K562 (cell line): ENCODE measurements at regions not wholly inside any gene's neighbourhood (a gene's known extent, or its start where the extent isn't known, plus 50 kb on each side); places are given as distances from the start of the nearest gene placed in this dataset.

ENCODE experiments used
- ATAC-seq: fragments of 200-7000 bp; cut with Tn5 transposase; 3 replicates; pipeline ENCODE4 v1.9.1; 2020; ENCODE audit warnings: moderate library complexity
- BruUV-seq: library from RNA; stranded (reverse); fragments of 400-500 nt; replicated peaks from 2 replicates; lab custom pipeline; 2021; lab: Mats Ljungman, UMichigan
- CTCF ChIA-PET: fragments of 300-600 bp; formaldehyde crosslinking; extraction: SDS; loops from one replicate; lab custom pipeline; 2021; ENCODE audit warnings: low intra/inter-chr PET ratio; lab: Yijun Ruan, JAX
- POLR2A ChIA-PET: fragments of 300-600, 350-650 bp; sonication (Branson Sonifier 250); formaldehyde crosslinking; extraction: SDS; loops from one replicate; lab custom pipeline; 2021; ENCODE audit warnings: antibody characterized with exemption, inconsistent platforms; lab: Yijun Ruan, JAX
- DNase-seq, 4 experiments: peaks; one replicate each; pipeline versions ENCODE4 v3.0.0 to v3.0.0-alpha.2; 2011 to 2018; ENCODE audit warnings: low spot score in 3 of 4, mixed read lengths in 3 of 4; ENCODE audit errors: extremely low read depth in 1 of 4
- FAIRE-seq: peaks from 2 replicates; lab custom pipeline; 2011; peaks lifted over from hg19 to GRCh38; lab: Jason Lieb, UNC
- H2AFZ ChIP-seq: 2 replicates; pipeline ENCODE4 v1.6.0; 2011; ENCODE audit warnings: low read depth, low read length, control low read depth, inconsistent platforms
- H3K27ac ChIP-seq: fragments of 200-600 bp; 3 replicates; pipeline ENCODE4 v1.8.0; 2011; ENCODE audit warnings: low read depth, mild to moderate bottlenecking, control low read depth, inconsistent platforms, low read length, moderate library complexity, mixed read lengths; ENCODE audit errors: extremely low read depth
- H3K27me3 ChIP-seq, 2 experiments: fragments of 300-600 bp in 1 of 2; 2 replicates in 1 of 2; 3 replicates in 1 of 2; pipeline versions ENCODE4 v1.6.0 to v1.8.0; 2011; ENCODE audit warnings: inconsistent platforms in 2 of 2, low read length in 2 of 2, mild to moderate bottlenecking in 1 of 2, mixed read lengths in 1 of 2, moderate library complexity in 1 of 2; ENCODE audit not compliant: control insufficient read depth in 2 of 2, insufficient read depth in 2 of 2
- H3K36me3 ChIP-seq: fragments of 300-600 bp; 3 replicates; pipeline ENCODE4 v1.8.0; 2011; ENCODE audit warnings: mild to moderate bottlenecking, low read length, inconsistent platforms; ENCODE audit not compliant: control insufficient read depth, insufficient read depth
- H3K4me1 ChIP-seq, 2 experiments: fragments of 200-600 bp in 1 of 2; replicated peaks in 1 of 2; 2 replicates in 1 of 2; 3 replicates in 1 of 2; pipeline versions ENCODE4 v1.5.1 to v1.8.0; 2011; ENCODE audit warnings: inconsistent platforms in 2 of 2, low read length in 2 of 2, mild to moderate bottlenecking in 1 of 2, mixed read lengths in 1 of 2, moderate library complexity in 1 of 2; ENCODE audit not compliant: control insufficient read depth in 2 of 2, insufficient read depth in 2 of 2
- H3K4me2 ChIP-seq: 2 replicates; pipeline ENCODE4 v1.6.1; 2011; ENCODE audit warnings: low read length, control low read depth, inconsistent platforms, mixed read lengths; ENCODE audit not compliant: insufficient read depth
- H3K4me3 ChIP-seq: fragments of 200-600 bp; sonication (generic), shearing (Covaris generic); 2 replicates; pipeline ENCODE4 v1.5.1; 2016; ENCODE audit warnings: control low read depth, inconsistent platforms
- H3K79me2 ChIP-seq: fragments of 200-600 bp; 3 replicates; pipeline ENCODE4 v1.8.0; 2011; ENCODE audit warnings: low read length, inconsistent platforms; ENCODE audit not compliant: control insufficient read depth, insufficient read depth
- H3K9ac ChIP-seq, 2 experiments: 2 replicates each; pipeline versions ENCODE4 v1.6.0 to v1.6.1; 2011; ENCODE audit warnings: low read depth in 2 of 2, low read length in 2 of 2, control low read depth in 1 of 2, inconsistent platforms in 1 of 2, mild to moderate bottlenecking in 1 of 2, mixed read lengths in 1 of 2; ENCODE audit not compliant: insufficient read depth in 1 of 2
- H3K9me1 ChIP-seq: one replicate; pipeline ENCODE4 v1.6.0; 2011; ENCODE audit warnings: inconsistent platforms, mild to moderate bottlenecking, low read length, moderate library complexity; ENCODE audit not compliant: control insufficient read depth, insufficient read depth
- H3K9me3 ChIP-seq: replicated peaks from 2 replicates; pipeline ENCODE4 v1.5.1; 2011; ENCODE audit warnings: low read depth, low read length, inconsistent platforms; ENCODE audit not compliant: control insufficient read depth, insufficient read depth
- H4K20me1 ChIP-seq: replicated peaks from 2 replicates; pipeline ENCODE4 v1.6.1; 2011; ENCODE audit warnings: low read length, inconsistent platforms, mixed read lengths; ENCODE audit not compliant: control insufficient read depth, insufficient read depth
- ELF2 ChIP-seq: fragments of 250-450 bp; sonication (Bioruptor Pico); IDR thresholded peaks from 2 replicates; pipeline ENCODE4 v1.5.0; 2021; ENCODE audit warnings: mild to moderate bottlenecking
- ELF4 ChIP-seq: fragments of 450-650 bp; formaldehyde crosslinking; IDR thresholded peaks from 2 replicates; pipeline ENCODE4 v1.4.0; 2022; ENCODE audit warnings: missing genetic modification characterization
- KLF16 ChIP-seq: IDR thresholded peaks from 2 replicates; pipeline ENCODE4 v1.6.1; 2016; ENCODE audit warnings: antibody characterized with exemption
- MAFK ChIP-seq: IDR thresholded peaks from 2 replicates; pipeline ENCODE4 v1.6.1; 2011; ENCODE audit warnings: low read length, improper control_type of control experiment
- TOE1 ChIP-seq, 2 experiments: fragments of 450-650 bp in 1 of 2; sonication (generic) in 1 of 2; formaldehyde crosslinking in 1 of 2; IDR thresholded peaks; 2 replicates each; pipeline versions ENCODE4 v1.7.1 to v1.8.0; 2016 to 2022; ENCODE audit warnings: borderline replicate concordance in 2 of 2, mild to moderate bottlenecking in 2 of 2, antibody characterized with exemption in 1 of 2, inconsistent platforms in 1 of 2, low read depth in 1 of 2, missing genetic modification reagents in 1 of 2, moderate library complexity in 1 of 2
- ZNF134 ChIP-seq: fragments of 250-450 bp; sonication (Bioruptor Pico); conservative IDR thresholded peaks from 2 replicates; pipeline ENCODE4 v1.4.0; 2020
- ZNF175 ChIP-seq: fragments of 200-800 bp; sonication (Bioruptor generic); IDR thresholded peaks from 2 replicates; pipeline ENCODE4 v1.6.1; 2016; ENCODE audit warnings: low read depth, mild to moderate bottlenecking, missing genetic modification characterization, missing compliant biosample characterization
- in situ Hi-C: fragments of 300-500 bp; cut with MboI; formaldehyde crosslinking; loops from 4 replicates; pipeline ENCODE4 v1.15.0; 2018; ENCODE audit warnings: inconsistent platforms, mixed read lengths
- intact Hi-C: fragments of 100-400 bp; cut with micrococcal nuclease; formaldehyde crosslinking; loops from 2 replicates; pipeline ENCODE4 v1.14.2; 2022
- TF ChIP-seq, protein P1 (sequence below): fragments of 450-650 bp; IDR thresholded peaks from 2 replicates; pipeline ENCODE4 v1.6.1; 2016
- TF ChIP-seq, protein P2 (sequence below): fragments of 450-650 bp; IDR thresholded peaks from 2 replicates; pipeline ENCODE4 v1.6.1; 2016; ENCODE audit warnings: mild to moderate bottlenecking, moderate library complexity

DNA sequence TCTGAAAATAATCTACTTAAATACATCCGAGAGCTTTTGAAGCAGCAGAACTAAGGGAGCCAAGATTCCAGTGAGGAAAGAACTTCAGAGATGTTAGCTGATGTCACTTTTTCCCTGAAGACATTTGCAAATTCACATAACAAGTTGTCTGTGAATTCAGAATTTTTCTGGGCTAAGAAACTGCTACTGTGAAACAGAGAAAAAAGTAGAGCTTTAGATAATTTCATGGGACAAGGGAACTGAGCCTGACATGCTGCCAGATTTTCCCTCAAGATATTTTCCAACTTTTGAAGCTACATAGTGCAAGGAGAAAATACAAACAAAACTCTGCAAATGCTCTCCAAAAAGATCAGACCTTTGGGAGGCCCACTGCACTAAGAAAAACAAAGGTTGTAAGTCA lies 484.2 kb downstream of the ANKRD7 start (continued):
- TF ChIP-seq, protein P1, sequence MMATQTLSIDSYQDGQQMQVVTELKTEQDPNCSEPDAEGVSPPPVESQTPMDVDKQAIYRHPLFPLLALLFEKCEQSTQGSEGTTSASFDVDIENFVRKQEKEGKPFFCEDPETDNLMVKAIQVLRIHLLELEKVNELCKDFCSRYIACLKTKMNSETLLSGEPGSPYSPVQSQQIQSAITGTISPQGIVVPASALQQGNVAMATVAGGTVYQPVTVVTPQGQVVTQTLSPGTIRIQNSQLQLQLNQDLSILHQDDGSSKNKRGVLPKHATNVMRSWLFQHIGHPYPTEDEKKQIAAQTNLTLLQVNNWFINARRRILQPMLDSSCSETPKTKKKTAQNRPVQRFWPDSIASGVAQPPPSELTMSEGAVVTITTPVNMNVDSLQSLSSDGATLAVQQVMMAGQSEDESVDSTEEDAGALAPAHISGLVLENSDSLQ: no peak
- no peak for TF ChIP-seq ELF4 (CRISPR knock-in tag)
- TF ChIP-seq ZNF175 (CRISPR knock-in tag): no peak

DNA sequence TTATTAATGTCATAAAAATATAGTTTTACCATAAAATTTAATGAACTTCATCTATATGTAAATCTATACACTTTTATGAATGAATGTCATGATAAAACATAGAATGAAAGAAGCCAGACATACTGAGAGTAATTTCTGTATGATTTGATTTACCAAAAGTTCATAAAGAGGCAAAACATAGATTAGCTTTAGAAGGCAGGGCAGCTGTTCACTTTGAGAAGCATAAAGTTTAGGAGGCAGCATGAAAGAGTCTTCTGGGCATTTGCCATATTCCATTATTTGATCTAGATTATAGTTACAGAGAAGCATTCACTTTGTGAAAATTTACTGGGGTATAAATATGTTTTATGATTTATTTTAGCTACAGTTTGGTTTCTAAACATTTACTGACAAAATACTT lies 487.2 kb downstream of the ANKRD7 start:
- POLR2A ChIA-PET: no interaction called here
- in situ Hi-C loops: no loop called here
- FAIRE-seq (no peak), ATAC-seq (no peak), DNase-seq (no peak)
- no peaks in the 10 kb centered on the region for H3K9me1 ChIP-seq
- no peak overlapping the region for H3K9ac ChIP-seq
- no peaks in the 10 kb centered on the region for H3K36me3 ChIP-seq
- no peaks in the 10 kb centered on the region for H3K27me3 ChIP-seq
- intact Hi-C loops: no loop called here
- CTCF ChIA-PET: no interaction called here
- no peaks in the 10 kb centered on the region for H3K79me2 ChIP-seq
- H3K27ac ChIP-seq: no peak overlapping the region
- 0 out of 2 replicates have a peak, but pooled peaks cover 2% of the 10 kb centered on the region for H3K9me3 ChIP-seq
- H4K20me1 ChIP-seq: no peaks in the 10 kb centered on the region
- H2AFZ ChIP-seq: no peak overlapping the region
- H3K4me3 ChIP-seq: no peak overlapping the region
- no TSS peak for BruUV-seq
- H3K4me1 ChIP-seq: no peaks in the 10 kb centered on the region
- no peak overlapping the region for H3K4me2 ChIP-seq
- no peak for TF ChIP-seq ELF2 (CRISPR knock-in tag)
- TF ChIP-seq MAFK: no peak
- no peak for TF ChIP-seq TOE1 (IDR thresholded peaks at IDR 0.05; ENCODE audit: borderline replicate concordance)
- TF ChIP-seq TOE1 (CRISPR knock-in tag; IDR thresholded peaks at IDR 0.05; ENCODE audit: borderline replicate concordance, low read depth): no peak
- TF ChIP-seq KLF16: no peak
- TF ChIP-seq ZNF134 (CRISPR knock-in tag): no peak
- TF ChIP-seq, protein P2, sequence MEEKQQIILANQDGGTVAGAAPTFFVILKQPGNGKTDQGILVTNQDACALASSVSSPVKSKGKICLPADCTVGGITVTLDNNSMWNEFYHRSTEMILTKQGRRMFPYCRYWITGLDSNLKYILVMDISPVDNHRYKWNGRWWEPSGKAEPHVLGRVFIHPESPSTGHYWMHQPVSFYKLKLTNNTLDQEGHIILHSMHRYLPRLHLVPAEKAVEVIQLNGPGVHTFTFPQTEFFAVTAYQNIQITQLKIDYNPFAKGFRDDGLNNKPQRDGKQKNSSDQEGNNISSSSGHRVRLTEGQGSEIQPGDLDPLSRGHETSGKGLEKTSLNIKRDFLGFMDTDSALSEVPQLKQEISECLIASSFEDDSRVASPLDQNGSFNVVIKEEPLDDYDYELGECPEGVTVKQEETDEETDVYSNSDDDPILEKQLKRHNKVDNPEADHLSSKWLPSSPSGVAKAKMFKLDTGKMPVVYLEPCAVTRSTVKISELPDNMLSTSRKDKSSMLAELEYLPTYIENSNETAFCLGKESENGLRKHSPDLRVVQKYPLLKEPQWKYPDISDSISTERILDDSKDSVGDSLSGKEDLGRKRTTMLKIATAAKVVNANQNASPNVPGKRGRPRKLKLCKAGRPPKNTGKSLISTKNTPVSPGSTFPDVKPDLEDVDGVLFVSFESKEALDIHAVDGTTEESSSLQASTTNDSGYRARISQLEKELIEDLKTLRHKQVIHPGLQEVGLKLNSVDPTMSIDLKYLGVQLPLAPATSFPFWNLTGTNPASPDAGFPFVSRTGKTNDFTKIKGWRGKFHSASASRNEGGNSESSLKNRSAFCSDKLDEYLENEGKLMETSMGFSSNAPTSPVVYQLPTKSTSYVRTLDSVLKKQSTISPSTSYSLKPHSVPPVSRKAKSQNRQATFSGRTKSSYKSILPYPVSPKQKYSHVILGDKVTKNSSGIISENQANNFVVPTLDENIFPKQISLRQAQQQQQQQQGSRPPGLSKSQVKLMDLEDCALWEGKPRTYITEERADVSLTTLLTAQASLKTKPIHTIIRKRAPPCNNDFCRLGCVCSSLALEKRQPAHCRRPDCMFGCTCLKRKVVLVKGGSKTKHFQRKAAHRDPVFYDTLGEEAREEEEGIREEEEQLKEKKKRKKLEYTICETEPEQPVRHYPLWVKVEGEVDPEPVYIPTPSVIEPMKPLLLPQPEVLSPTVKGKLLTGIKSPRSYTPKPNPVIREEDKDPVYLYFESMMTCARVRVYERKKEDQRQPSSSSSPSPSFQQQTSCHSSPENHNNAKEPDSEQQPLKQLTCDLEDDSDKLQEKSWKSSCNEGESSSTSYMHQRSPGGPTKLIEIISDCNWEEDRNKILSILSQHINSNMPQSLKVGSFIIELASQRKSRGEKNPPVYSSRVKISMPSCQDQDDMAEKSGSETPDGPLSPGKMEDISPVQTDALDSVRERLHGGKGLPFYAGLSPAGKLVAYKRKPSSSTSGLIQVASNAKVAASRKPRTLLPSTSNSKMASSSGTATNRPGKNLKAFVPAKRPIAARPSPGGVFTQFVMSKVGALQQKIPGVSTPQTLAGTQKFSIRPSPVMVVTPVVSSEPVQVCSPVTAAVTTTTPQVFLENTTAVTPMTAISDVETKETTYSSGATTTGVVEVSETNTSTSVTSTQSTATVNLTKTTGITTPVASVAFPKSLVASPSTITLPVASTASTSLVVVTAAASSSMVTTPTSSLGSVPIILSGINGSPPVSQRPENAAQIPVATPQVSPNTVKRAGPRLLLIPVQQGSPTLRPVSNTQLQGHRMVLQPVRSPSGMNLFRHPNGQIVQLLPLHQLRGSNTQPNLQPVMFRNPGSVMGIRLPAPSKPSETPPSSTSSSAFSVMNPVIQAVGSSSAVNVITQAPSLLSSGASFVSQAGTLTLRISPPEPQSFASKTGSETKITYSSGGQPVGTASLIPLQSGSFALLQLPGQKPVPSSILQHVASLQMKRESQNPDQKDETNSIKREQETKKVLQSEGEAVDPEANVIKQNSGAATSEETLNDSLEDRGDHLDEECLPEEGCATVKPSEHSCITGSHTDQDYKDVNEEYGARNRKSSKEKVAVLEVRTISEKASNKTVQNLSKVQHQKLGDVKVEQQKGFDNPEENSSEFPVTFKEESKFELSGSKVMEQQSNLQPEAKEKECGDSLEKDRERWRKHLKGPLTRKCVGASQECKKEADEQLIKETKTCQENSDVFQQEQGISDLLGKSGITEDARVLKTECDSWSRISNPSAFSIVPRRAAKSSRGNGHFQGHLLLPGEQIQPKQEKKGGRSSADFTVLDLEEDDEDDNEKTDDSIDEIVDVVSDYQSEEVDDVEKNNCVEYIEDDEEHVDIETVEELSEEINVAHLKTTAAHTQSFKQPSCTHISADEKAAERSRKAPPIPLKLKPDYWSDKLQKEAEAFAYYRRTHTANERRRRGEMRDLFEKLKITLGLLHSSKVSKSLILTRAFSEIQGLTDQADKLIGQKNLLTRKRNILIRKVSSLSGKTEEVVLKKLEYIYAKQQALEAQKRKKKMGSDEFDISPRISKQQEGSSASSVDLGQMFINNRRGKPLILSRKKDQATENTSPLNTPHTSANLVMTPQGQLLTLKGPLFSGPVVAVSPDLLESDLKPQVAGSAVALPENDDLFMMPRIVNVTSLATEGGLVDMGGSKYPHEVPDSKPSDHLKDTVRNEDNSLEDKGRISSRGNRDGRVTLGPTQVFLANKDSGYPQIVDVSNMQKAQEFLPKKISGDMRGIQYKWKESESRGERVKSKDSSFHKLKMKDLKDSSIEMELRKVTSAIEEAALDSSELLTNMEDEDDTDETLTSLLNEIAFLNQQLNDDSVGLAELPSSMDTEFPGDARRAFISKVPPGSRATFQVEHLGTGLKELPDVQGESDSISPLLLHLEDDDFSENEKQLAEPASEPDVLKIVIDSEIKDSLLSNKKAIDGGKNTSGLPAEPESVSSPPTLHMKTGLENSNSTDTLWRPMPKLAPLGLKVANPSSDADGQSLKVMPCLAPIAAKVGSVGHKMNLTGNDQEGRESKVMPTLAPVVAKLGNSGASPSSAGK: no peak
